Gastrocnemius medialis (tissue), 4 donors: ENCODE measurements at regions not wholly inside any gene's neighbourhood (a gene's known extent, or its start where the extent isn't known, plus 50 kb on each side); places are given as distances from the start of the nearest gene placed in this dataset.

Experiments
- CTCF ChIP-seq, 5 experiments: fragments of 450-650 bp in 3 of 5; fragments of 200-600 bp in 2 of 5; sonication (generic) in 2 of 5; IDR thresholded peaks in 4 of 5; conservative IDR thresholded peaks in 1 of 5; 1 replicate in 4 of 5; 2 replicates in 1 of 5; pipeline ENCODE4 v1.5.1; 2016 to 2019; ENCODE audit warnings: antibody characterized with exemption in 5 of 5, mild to moderate bottlenecking in 3 of 5, moderate library complexity in 3 of 5
- POLR2A ChIP-seq, 2 donors: fragments of 450-650 bp; IDR thresholded peaks; one replicate each; pipeline ENCODE4 v1.6.1; 2017; ENCODE audit warnings: antibody characterized with exemption in 2 of 2, mild to moderate bottlenecking in 2 of 2, moderate library complexity in 2 of 2

GRCh38 chr12:67086116-67086515 is 183.0 kb upstream of the CAND1 start:
- no peak for TF ChIP-seq CTCF (IDR thresholded peaks at IDR 0.05 in 4 of 5, conservative IDR thresholded peaks at IDR 0.05 in 1 of 5)
- no peak for TF ChIP-seq POLR2A (IDR thresholded peaks at IDR 0.05)
